LNCAP (cell line): ENCODE measurements at regions not wholly inside any gene's neighbourhood (a gene's known extent, or its start where the extent isn't known, plus 50 kb on each side); places are given as distances from the start of the nearest gene placed in this dataset.

Source experiments
- CTCF ChIP-seq: fragments of 450-650 bp; IDR thresholded peaks from 2 replicates; pipeline ENCODE4 v1.5.1; 2017; ENCODE audit warnings: mild to moderate bottlenecking

- no peak for TF ChIP-seq CTCF
Observed at GRCh38 chr9:74117731-74118130, 379.4 kb upstream of the RORB start.

GRCh38 chr9:74120061-74120460 is 377.1 kb upstream of the RORB start:
- no peak for TF ChIP-seq CTCF

- no peak for TF ChIP-seq CTCF
Observed at GRCh38 chr9:74120470-74120869, 376.7 kb upstream of the RORB start.

GRCh38 chr9:74122216-74122615 is 374.9 kb upstream of the RORB start:
- TF ChIP-seq CTCF = no peak

GRCh38 chr9:74122661-74123060 is 374.5 kb upstream of the RORB start:
- TF ChIP-seq CTCF = no peak

GRCh38 chr9:74125941-74126340 is 371.2 kb upstream of the RORB start:
- no peak for TF ChIP-seq CTCF

- no peak for TF ChIP-seq CTCF
Observed at GRCh38 chr9:74132986-74133385, 364.1 kb upstream of the RORB start.

GRCh38 chr9:74133921-74134320 is 363.2 kb upstream of the RORB start:
- no peak for TF ChIP-seq CTCF
